Neuron (in vitro differentiated cells): ENCODE measurements at regions not wholly inside any gene's neighbourhood (a gene's known extent, or its start where the extent isn't known, plus 50 kb on each side); places are given as distances from the start of the nearest gene placed in this dataset.

Source experiments
- H2AFZ ChIP-seq: one replicate; pipeline ENCODE4 v1.6.1; 2013; ENCODE audit warnings: low read depth, mild to moderate bottlenecking, inconsistent platforms, low read length, moderate library complexity
- H3K27me3 ChIP-seq: one replicate; pipeline ENCODE4 v1.6.1; 2013; ENCODE audit warnings: low read length; ENCODE audit not compliant: insufficient read depth
- H3K36me3 ChIP-seq: one replicate; pipeline ENCODE4 v1.6.1; 2013; ENCODE audit warnings: low read length; ENCODE audit not compliant: insufficient read depth
- H3K4me1 ChIP-seq: one replicate; pipeline ENCODE4 v1.6.1; 2013; ENCODE audit warnings: low read length; ENCODE audit not compliant: insufficient read depth
- H3K4me3 ChIP-seq: 2 replicates; pipeline ENCODE4 v1.5.1; 2013; ENCODE audit warnings: mild to moderate bottlenecking, low read length, moderate library complexity
- H3K9me3 ChIP-seq: one replicate; pipeline ENCODE4 v1.6.1; 2013; ENCODE audit warnings: low read length

- no peak overlapping the region for H2AFZ ChIP-seq
- H3K9me3 ChIP-seq: no peaks in the 10 kb centered on the region
- H3K27me3 ChIP-seq: no peaks in the 10 kb centered on the region
- H3K4me1 ChIP-seq: no peaks in the 10 kb centered on the region
- no peaks in the 10 kb centered on the region for H3K36me3 ChIP-seq
- no peak overlapping the region for H3K4me3 ChIP-seq
Observed at GRCh38 chr3:89586256-89586655, 478.8 kb downstream of the EPHA3 start.

GRCh38 chr3:89586676-89587075 lies 479.3 kb downstream of the EPHA3 start:
- Histone ChIP-seq H3K4me1 (no peaks in the 10 kb centered on the region), H3K27me3 (no peaks in the 10 kb centered on the region), H3K4me3 (no peak overlapping the region), H2AFZ (no peak overlapping the region), H3K9me3 (no peaks in the 10 kb centered on the region), H3K36me3 (no peaks in the 10 kb centered on the region)

- no peaks in the 10 kb centered on the region for H3K36me3 ChIP-seq
- H2AFZ ChIP-seq: no peak overlapping the region
- no peaks in the 10 kb centered on the region for H3K4me1 ChIP-seq
- H3K9me3 ChIP-seq: no peaks in the 10 kb centered on the region
- no peak overlapping the region for H3K4me3 ChIP-seq
- H3K27me3 ChIP-seq: no peaks in the 10 kb centered on the region
Observed at GRCh38 chr3:89606151-89606550, 498.7 kb downstream of the EPHA3 start.

- Histone ChIP-seq H3K4me3 (no peak overlapping the region), H3K36me3 (no peaks in the 10 kb centered on the region), H2AFZ (no peak overlapping the region), H3K27me3 (no peaks in the 10 kb centered on the region), H3K4me1 (peaks cover 2% of the 10 kb centered on the region), H3K9me3 (no peaks in the 10 kb centered on the region)
Observed at GRCh38 chr3:89612027-89612426, 504.6 kb downstream of the EPHA3 start.

GRCh38 chr3:89613241-89613640 lies 505.8 kb downstream of the EPHA3 start:
- no peaks in the 10 kb centered on the region for H3K36me3 ChIP-seq
- H2AFZ ChIP-seq: no peak overlapping the region
- peaks cover 2% of the 10 kb centered on the region for H3K4me1 ChIP-seq

GRCh38 chr3:89617706-89618105 lies 510.3 kb downstream of the EPHA3 start:
- no peak overlapping the region for H3K4me3 ChIP-seq
- no peaks in the 10 kb centered on the region for H3K36me3 ChIP-seq
- no peak overlapping the region for H2AFZ ChIP-seq
- peaks cover 2% of the 10 kb centered on the region for H3K4me1 ChIP-seq
- H3K27me3 ChIP-seq: no peaks in the 10 kb centered on the region
- H3K9me3 ChIP-seq: no peaks in the 10 kb centered on the region

More at GRCh38 chr3:89613241-89613640, 505.8 kb downstream of the EPHA3 start:
- Histone ChIP-seq H3K9me3 (no peaks in the 10 kb centered on the region), H3K4me3 (no peak overlapping the region), H3K27me3 (no peaks in the 10 kb centered on the region)

- H3K4me1 ChIP-seq: no peaks in the 10 kb centered on the region
- H2AFZ ChIP-seq: no peak overlapping the region
- H3K9me3 ChIP-seq: no peaks in the 10 kb centered on the region
- H3K36me3 ChIP-seq: no peaks in the 10 kb centered on the region
- no peak overlapping the region for H3K4me3 ChIP-seq
- H3K27me3 ChIP-seq: no peaks in the 10 kb centered on the region
Observed at GRCh38 chr3:89619263-89619662, 511.8 kb downstream of the EPHA3 start.

- H3K27me3 ChIP-seq: no peaks in the 10 kb centered on the region
- H3K9me3 ChIP-seq: no peaks in the 10 kb centered on the region
- no peaks in the 10 kb centered on the region for H3K36me3 ChIP-seq
- no peak overlapping the region for H2AFZ ChIP-seq
- no peaks in the 10 kb centered on the region for H3K4me1 ChIP-seq
- H3K4me3 ChIP-seq: no peak overlapping the region
Observed at GRCh38 chr3:89622063-89622700, 514.8 kb downstream of the EPHA3 start.

- H3K4me1 ChIP-seq: peaks cover 3% of the 10 kb centered on the region
- H3K9me3 ChIP-seq: no peaks in the 10 kb centered on the region
- H2AFZ ChIP-seq: no peak overlapping the region
- no peak overlapping the region for H3K4me3 ChIP-seq
- H3K27me3 ChIP-seq: no peaks in the 10 kb centered on the region
- no peaks in the 10 kb centered on the region for H3K36me3 ChIP-seq
Observed at GRCh38 chr3:89624494-89624893, 517.1 kb downstream of the EPHA3 start.

GRCh38 chr3:89625945-89626344 lies 518.5 kb downstream of the EPHA3 start:
- no peak overlapping the region for H3K4me3 ChIP-seq
- no peaks in the 10 kb centered on the region for H3K9me3 ChIP-seq
- no peak overlapping the region for H2AFZ ChIP-seq
- H3K36me3 ChIP-seq: no peaks in the 10 kb centered on the region
- H3K27me3 ChIP-seq: no peaks in the 10 kb centered on the region
- peaks cover 3% of the 10 kb centered on the region for H3K4me1 ChIP-seq

GRCh38 chr3:89628856-89629670 lies 521.6 kb downstream of the EPHA3 start:
- Histone ChIP-seq H3K4me1 (peaks cover 3% of the 10 kb centered on the region), H3K4me3 (no peak overlapping the region), H3K9me3 (no peaks in the 10 kb centered on the region), H3K27me3 (no peaks in the 10 kb centered on the region), H2AFZ (peak overlapping the region; percentile 26), H3K36me3 (no peaks in the 10 kb centered on the region)

GRCh38 chr3:89635137-89635536 lies 527.7 kb downstream of the EPHA3 start:
- Histone ChIP-seq H3K4me3 (no peak overlapping the region), H3K27me3 (no peaks in the 10 kb centered on the region), H2AFZ (no peak overlapping the region), H3K9me3 (no peaks in the 10 kb centered on the region), H3K36me3 (no peaks in the 10 kb centered on the region), H3K4me1 (no peaks in the 10 kb centered on the region)

- no peak overlapping the region for H3K4me3 ChIP-seq
- H3K36me3 ChIP-seq: no peaks in the 10 kb centered on the region
- no peak overlapping the region for H2AFZ ChIP-seq
- H3K27me3 ChIP-seq: no peaks in the 10 kb centered on the region
- H3K9me3 ChIP-seq: no peaks in the 10 kb centered on the region
- H3K4me1 ChIP-seq: no peaks in the 10 kb centered on the region
Observed at GRCh38 chr3:89644716-89645115, 537.3 kb downstream of the EPHA3 start.
